Neutrophil (primary cell): ENCODE measurements at regions not wholly inside any gene's neighbourhood (a gene's known extent, or its start where the extent isn't known, plus 50 kb on each side); places are given as distances from the start of the nearest gene placed in this dataset.

Source experiments
- H3K27ac ChIP-seq: fragments of 200-600 bp; sonication (generic); 2 replicates; pipeline ENCODE4 v1.5.1; 2016; ENCODE audit warnings: mild to moderate bottlenecking, moderate library complexity
- H3K27me3 ChIP-seq: fragments of 200-600 bp; sonication (generic); 2 replicates; pipeline ENCODE4 v1.6.0; 2016; ENCODE audit warnings: mild to moderate bottlenecking
- H3K36me3 ChIP-seq: fragments of 200-600 bp; sonication (generic); 2 replicates; pipeline ENCODE4 v1.5.1; 2017
- H3K4me1 ChIP-seq, 2 experiments: fragments of 200-600 bp in 1 of 2; sonication (generic) in 1 of 2; 1 replicate in 1 of 2; 2 replicates in 1 of 2; pipeline versions ENCODE4 v1.5.1 to v1.6.1; 2013 to 2016; ENCODE audit warnings: low read depth in 1 of 2, low read length in 1 of 2, mild to moderate bottlenecking in 1 of 2, moderate library complexity in 1 of 2; ENCODE audit not compliant: control insufficient read depth in 1 of 2, insufficient read depth in 1 of 2
- H3K4me3 ChIP-seq, 2 experiments: fragments of 200-600 bp in 1 of 2; sonication (generic) in 1 of 2; 1 replicate in 1 of 2; 2 replicates in 1 of 2; pipeline ENCODE4 v1.5.1; 2013 to 2016; ENCODE audit warnings: low read depth in 1 of 2, low read length in 1 of 2, mild to moderate bottlenecking in 1 of 2, moderate library complexity in 1 of 2
- H3K9me3 ChIP-seq: fragments of 200-600 bp; sonication (generic); 2 replicates; pipeline ENCODE4 v1.5.1; 2016
- CTCF ChIP-seq: fragments of 200-600 bp; sonication (generic); IDR thresholded peaks from 2 replicates; pipeline ENCODE4 v1.5.1; 2016; ENCODE audit warnings: antibody characterized with exemption

GRCh38 chr3:169029674-169030285, 633.7 kb downstream of the MECOM start:
- Histone ChIP-seq H3K27me3 (no peaks in the 10 kb centered on the region), H3K36me3 (no peaks in the 10 kb centered on the region), H3K4me1 (peaks cover 5 to 8% of the 10 kb centered on the region in 2 experiments), H3K27ac (no peak overlapping the region), H3K4me3 (no peak overlapping the region), H3K9me3 (no peaks in the 10 kb centered on the region)
- TF ChIP-seq CTCF = no peak

GRCh38 chr3:169028716-169029115, 634.8 kb downstream of the MECOM start:
- H3K36me3 ChIP-seq = no peaks in the 10 kb centered on the region

GRCh38 chr3:169026543-169027182, 636.8 kb downstream of the MECOM start:
- no peak for TF ChIP-seq CTCF
- H3K4me3 ChIP-seq = no peak overlapping the region
- H3K9me3 ChIP-seq = no peaks in the 10 kb centered on the region
- no peaks in the 10 kb centered on the region for H3K27me3 ChIP-seq
- no peaks in the 10 kb centered on the region for H3K36me3 ChIP-seq
- no peaks in the 10 kb centered on the region for H3K4me1 ChIP-seq
- no peak overlapping the region for H3K27ac ChIP-seq

More at GRCh38 chr3:169028716-169029115, 634.8 kb downstream of the MECOM start:
- Histone ChIP-seq H3K9me3 (no peaks in the 10 kb centered on the region), H3K27ac (no peak overlapping the region), H3K4me1 (no peaks in the 10 kb centered on the region), H3K4me3 (no peak overlapping the region), H3K27me3 (no peaks in the 10 kb centered on the region)
- no peak for TF ChIP-seq CTCF

GRCh38 chr3:169022457-169022856, 641.1 kb downstream of the MECOM start:
- no peak overlapping the region for H3K27ac ChIP-seq
- TF ChIP-seq CTCF = no peak
- no peaks in the 10 kb centered on the region for H3K27me3 ChIP-seq
- no peaks in the 10 kb centered on the region for H3K9me3 ChIP-seq
- H3K4me3 ChIP-seq = no peak overlapping the region
- no peaks in the 10 kb centered on the region for H3K4me1 ChIP-seq
- no peaks in the 10 kb centered on the region for H3K36me3 ChIP-seq

- H3K9me3 ChIP-seq = no peaks in the 10 kb centered on the region
- no peaks in the 10 kb centered on the region for H3K4me1 ChIP-seq
- H3K27me3 ChIP-seq = no peaks in the 10 kb centered on the region
- TF ChIP-seq CTCF = no peak
- H3K27ac ChIP-seq = no peak overlapping the region
- no peak overlapping the region for H3K4me3 ChIP-seq
- H3K36me3 ChIP-seq = no peaks in the 10 kb centered on the region
Measured at GRCh38 chr3:169020371-169020770, 643.1 kb downstream of the MECOM start.
